ENCODE measurements at regions not wholly inside any gene's neighbourhood (a gene's known extent, or its start where the extent isn't known, plus 50 kb on each side); places are given as distances from the start of the nearest gene placed in this dataset.

- TF ChIP-seq POLR2A (IDR thresholded peaks at IDR 0.05) (no peak), CTCF (IDR thresholded peaks at IDR 0.05) (no peak)
These were observed 131.8 kb downstream of the QRSL1 start for GRCh38 chr6:106761160-106761559.

Data from thyroid gland (tissue), 4 donors.